HEK293T (cell line): ENCODE measurements at regions not wholly inside any gene's neighbourhood (a gene's known extent, or its start where the extent isn't known, plus 50 kb on each side); places are given as distances from the start of the nearest gene placed in this dataset.

ENCODE experiments used
- CTCF ChIA-PET: fragments of 350-600 bp; formaldehyde crosslinking; extraction: SDS; loops from one replicate; lab custom pipeline; 2021; ENCODE audit warnings: antibody characterized with exemption, inconsistent platforms; lab: Yijun Ruan, JAX
- POLR2A ChIA-PET: fragments of 350-600 bp; formaldehyde crosslinking; extraction: SDS; loops from one replicate; lab custom pipeline; 2020; ENCODE audit warnings: antibody characterized with exemption, inconsistent platforms; lab: Yijun Ruan, JAX
- DNase-seq: peaks from one replicate; pipeline ENCODE4 v3.0.0; 2012; ENCODE audit warnings: mixed read lengths; ENCODE audit errors: extremely low spot score
- ARNT ChIP-seq: fragments of 450-650 bp; IDR thresholded peaks from 2 replicates; pipeline ENCODE4 v1.6.1; 2017; ENCODE audit warnings: mild to moderate bottlenecking
- BHLHE40 ChIP-seq: fragments of 450-650 bp; IDR thresholded peaks from 2 replicates; pipeline ENCODE4 v1.6.1; 2016; ENCODE audit warnings: mild to moderate bottlenecking, moderate library complexity, borderline replicate concordance
- CTBP1 ChIP-seq: fragments of 450-650 bp; IDR thresholded peaks from 2 replicates; pipeline ENCODE4 v1.6.1; 2016; ENCODE audit warnings: borderline replicate concordance
- ELF4 ChIP-seq: fragments of 450-650 bp; IDR thresholded peaks from 2 replicates; pipeline ENCODE4 v1.6.1; 2017; ENCODE audit warnings: antibody characterized with exemption
- FOXA1 ChIP-seq: fragments of 450-650 bp; IDR thresholded peaks from 2 replicates; pipeline ENCODE4 v1.6.1; 2016; ENCODE audit warnings: mild to moderate bottlenecking
- FOXK2 ChIP-seq: fragments of 450-650 bp; IDR thresholded peaks from 2 replicates; pipeline ENCODE4 v1.6.1; 2016; ENCODE audit warnings: mild to moderate bottlenecking
- FOXM1 ChIP-seq: fragments of 450-650 bp; IDR thresholded peaks from 2 replicates; pipeline ENCODE4 v1.6.1; 2017; ENCODE audit warnings: mild to moderate bottlenecking, borderline replicate concordance
- HDGF ChIP-seq: fragments of 450-650 bp; IDR thresholded peaks from 2 replicates; pipeline ENCODE4 v1.6.1; 2017; ENCODE audit warnings: antibody characterized with exemption, borderline replicate concordance
- L3MBTL2 ChIP-seq: fragments of 450-650 bp; conservative IDR thresholded peaks from 2 replicates; pipeline ENCODE4 v1.6.1; 2016; ENCODE audit warnings: mild to moderate bottlenecking
- LEF1 ChIP-seq: fragments of 450-650 bp; IDR thresholded peaks from 2 replicates; pipeline ENCODE4 v1.6.1; 2017; ENCODE audit warnings: mild to moderate bottlenecking, borderline replicate concordance
- NFRKB ChIP-seq: fragments of 450-650 bp; IDR thresholded peaks from 2 replicates; pipeline ENCODE4 v1.6.1; 2016; ENCODE audit warnings: mild to moderate bottlenecking, moderate library complexity
- PKNOX1 ChIP-seq: fragments of 450-650 bp; IDR thresholded peaks from 2 replicates; pipeline ENCODE4 v1.6.1; 2016
- SP1 ChIP-seq: fragments of 450-650 bp; IDR thresholded peaks from 2 replicates; pipeline ENCODE4 v1.6.1; 2017
- SUZ12 ChIP-seq: fragments of 450-650 bp; IDR thresholded peaks from 2 replicates; pipeline ENCODE4 v1.6.1; 2016; ENCODE audit warnings: mild to moderate bottlenecking
- TARDBP ChIP-seq: fragments of 450-650 bp; IDR thresholded peaks from 2 replicates; pipeline ENCODE4 v1.6.1; 2016
- ZNF384 ChIP-seq: fragments of 450-650 bp; IDR thresholded peaks from 2 replicates; pipeline ENCODE4 v1.6.1; 2016

- ChIA-PET POLR2A (no interaction called here), CTCF (no interaction called here)
- TF ChIP-seq L3MBTL2, result no peak
- no peak for DNase-seq
Observed at GRCh38 chr1:55981010-55981650, 598.2 kb downstream of the PLPP3 start.

- no peak for TF ChIP-seq ARNT
- no peak for TF ChIP-seq ZNF384
- no peak for TF ChIP-seq SP1
- no peak for TF ChIP-seq FOXK2
- no peak for TF ChIP-seq LEF1
- no peak for TF ChIP-seq NFRKB
- TF ChIP-seq L3MBTL2, result no peak
- no peak for TF ChIP-seq TARDBP
- TF ChIP-seq BHLHE40, result no peak
- no peak for TF ChIP-seq PKNOX1
- no peak for TF ChIP-seq FOXM1
- no peak for TF ChIP-seq CTBP1
- no peak for DNase-seq
- POLR2A ChIA-PET, result no interaction called here
- CTCF ChIA-PET, result no interaction called here
Observed at GRCh38 chr1:55980582-55980981, 598.8 kb downstream of the PLPP3 start.

- ChIA-PET CTCF (no interaction called here), POLR2A (no interaction called here)
- TF ChIP-seq ELF4, result no peak
- no peak for DNase-seq
Observed at GRCh38 chr1:55974714-55975441, 604.5 kb downstream of the PLPP3 start.

GRCh38 chr1:55970526-55971110, 608.7 kb downstream of the PLPP3 start:
- TF ChIP-seq TARDBP (no peak), ELF4 (no peak), ARNT (no peak), LEF1 (no peak), ZNF384 (no peak), FOXA1 (no peak), L3MBTL2 (no peak), SUZ12 (no peak), FOXM1 (no peak), BHLHE40 (no peak), NFRKB (no peak), SP1 (no peak), PKNOX1 (no peak), CTBP1 (no peak), HDGF (no peak), FOXK2 (no peak)
- CTCF ChIA-PET, result no interaction called here
- no peak for DNase-seq
- POLR2A ChIA-PET, result no interaction called here

- POLR2A ChIA-PET, result no interaction called here
- no peak for DNase-seq
- CTCF ChIA-PET, result no interaction called here
- TF ChIP-seq BHLHE40, result no peak
Observed at GRCh38 chr1:55969322-55969721, 610.0 kb downstream of the PLPP3 start.

GRCh38 chr1:55968661-55969060, 610.7 kb downstream of the PLPP3 start:
- TF ChIP-seq FOXM1 (no peak), LEF1 (no peak), SUZ12 (no peak), SP1 (no peak), ZNF384 (no peak), TARDBP (no peak), ARNT (no peak), PKNOX1 (no peak), FOXK2 (no peak), NFRKB (no peak), L3MBTL2 (no peak), ELF4 (no peak), HDGF (no peak), CTBP1 (no peak), FOXA1 (no peak), BHLHE40 (no peak)
- CTCF ChIA-PET, result no interaction called here
- POLR2A ChIA-PET, result no interaction called here
- DNase-seq, result no peak
